HG03521 (cell line): ENCODE measurements at regions not wholly inside any gene's neighbourhood (a gene's known extent, or its start where the extent isn't known, plus 50 kb on each side); places are given as distances from the start of the nearest gene placed in this dataset.

ENCODE experiments used
- ATAC-seq: cut with Tn5 transposase; IDR thresholded peaks from one replicate; pipeline ENCODE4 v1.9.1; 2021; ENCODE audit warnings: mild to moderate bottlenecking, moderate library complexity; ENCODE audit not compliant: unreplicated experiment

DNA sequence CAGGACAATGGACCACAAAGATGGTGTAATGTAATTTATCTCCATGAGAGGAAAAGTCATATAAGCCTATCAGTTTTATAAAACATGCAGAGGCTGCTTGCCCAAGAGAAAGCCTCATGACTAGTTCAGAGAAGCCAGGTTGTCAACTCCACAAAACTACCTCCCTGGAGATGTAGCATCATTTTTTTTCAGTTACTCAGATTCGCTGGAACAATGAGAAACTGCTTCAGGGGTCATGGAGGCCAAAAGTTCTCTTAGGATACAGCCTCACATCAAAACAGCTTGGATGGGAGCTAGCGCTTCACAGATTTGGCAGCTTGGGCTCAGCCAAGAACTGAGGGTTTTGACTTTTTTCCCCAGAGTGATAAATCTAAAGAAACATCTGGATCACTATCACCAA, 263.5 kb downstream of the INSIG2 start:
- ATAC-seq = no peak

DNA sequence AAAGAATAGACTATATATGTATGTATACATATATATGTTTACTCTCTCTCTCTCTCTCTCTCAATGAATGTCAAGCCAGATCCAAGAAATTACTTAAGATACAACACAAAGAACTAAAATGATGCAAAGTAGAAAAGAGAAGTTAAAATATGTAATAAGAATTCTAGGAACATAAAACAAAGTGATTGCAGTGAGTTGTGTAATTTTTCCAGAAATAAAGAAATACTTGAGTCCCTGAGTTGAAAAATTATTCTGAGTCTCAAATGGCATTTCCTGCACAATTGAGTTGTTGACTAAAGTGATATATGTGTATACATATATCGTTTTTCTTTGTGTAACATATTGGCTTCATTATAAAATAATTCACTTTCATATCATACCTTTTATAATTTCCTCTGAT, 262.4 kb downstream of the INSIG2 start:
- no peak for ATAC-seq

DNA sequence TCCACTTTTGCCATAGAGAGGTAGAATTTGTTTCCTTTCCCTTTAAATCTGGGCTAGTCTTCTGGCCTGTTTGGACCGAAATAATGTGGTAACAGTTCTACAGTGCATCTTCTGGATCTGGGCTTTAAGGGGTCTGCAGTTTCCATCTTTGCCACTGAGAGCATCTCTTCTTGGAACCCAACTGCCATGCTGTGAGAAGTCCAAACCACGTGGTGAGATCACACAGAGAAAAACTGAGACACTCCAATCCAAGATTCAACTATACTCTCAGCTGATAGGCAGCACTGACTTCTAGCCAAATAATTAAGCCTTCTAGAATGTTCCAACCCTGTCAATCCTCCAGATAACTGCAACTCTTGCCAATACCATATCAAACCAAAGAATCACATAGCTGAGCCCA, 261.1 kb downstream of the INSIG2 start:
- no peak for ATAC-seq

DNA sequence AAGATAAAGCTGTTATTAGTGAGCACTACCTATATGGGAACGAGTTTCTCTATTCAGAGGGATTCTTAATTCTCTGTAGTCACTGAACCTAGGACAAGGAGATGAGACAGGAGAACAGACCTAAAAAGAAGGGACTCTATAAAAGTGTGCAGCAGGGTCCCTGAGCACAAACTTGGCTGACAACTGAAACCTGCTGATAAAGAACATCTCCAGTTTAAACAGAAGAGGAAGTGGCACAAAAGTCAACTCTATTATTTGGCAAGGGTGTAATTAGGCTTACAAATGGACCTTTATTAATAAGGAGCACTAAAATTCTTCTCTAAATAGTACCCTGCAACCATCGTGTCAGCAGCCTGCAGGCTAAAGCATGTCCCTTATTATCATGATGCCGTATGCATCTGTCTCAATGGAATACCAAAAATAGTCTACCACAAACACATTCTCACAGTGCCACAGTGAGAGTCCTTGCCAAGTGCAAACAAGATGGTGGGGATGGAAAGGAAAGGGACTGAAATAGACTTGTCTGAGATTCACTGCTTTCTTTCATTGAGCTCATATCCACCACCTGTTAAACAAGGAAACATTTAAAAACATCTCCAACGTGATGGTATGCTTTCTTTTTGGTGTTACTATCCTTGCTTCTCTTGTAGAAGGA, 260.2 kb downstream of the INSIG2 start:
- no peak for ATAC-seq

DNA sequence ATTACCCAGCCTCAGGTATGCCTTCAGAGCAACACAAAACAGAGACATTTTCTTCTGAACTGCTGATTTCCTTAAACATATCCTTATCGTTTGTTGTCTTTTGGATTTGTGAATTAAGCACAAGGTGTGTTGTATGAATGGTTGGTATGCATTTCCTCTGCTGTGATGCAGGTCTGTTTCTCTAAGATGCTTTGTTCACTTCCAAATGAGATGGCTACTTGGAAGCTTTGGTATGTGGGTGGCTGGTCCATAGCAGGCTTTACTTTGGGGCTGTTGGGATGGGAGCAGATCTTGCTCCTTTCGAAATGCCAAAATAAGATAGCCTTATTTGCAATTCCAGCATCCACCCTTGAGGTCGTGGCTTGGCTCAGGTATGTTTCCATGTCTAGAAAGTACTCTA, 257.2 kb downstream of the INSIG2 start:
- no peak for ATAC-seq

DNA sequence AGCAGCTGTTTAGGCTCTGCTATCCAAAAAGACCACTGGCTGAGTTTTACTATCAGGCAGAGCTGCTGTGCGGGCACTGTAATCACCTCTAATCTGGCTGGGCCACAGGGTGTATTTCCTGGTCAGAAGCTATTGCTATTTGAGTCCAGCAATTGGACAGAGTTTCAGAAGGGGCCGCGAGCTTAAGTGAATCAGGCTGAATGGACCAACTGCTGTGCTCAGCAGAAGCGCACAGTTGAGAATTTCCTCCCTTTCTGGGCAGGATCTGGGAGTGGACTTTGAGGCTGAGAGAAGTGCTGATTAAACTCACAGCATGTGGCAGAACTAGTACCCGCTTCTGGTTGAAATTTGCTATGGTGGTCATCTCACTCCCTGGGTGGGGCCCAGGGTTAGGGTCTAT, 251.8 kb downstream of the INSIG2 start:
- ATAC-seq = no peak

DNA sequence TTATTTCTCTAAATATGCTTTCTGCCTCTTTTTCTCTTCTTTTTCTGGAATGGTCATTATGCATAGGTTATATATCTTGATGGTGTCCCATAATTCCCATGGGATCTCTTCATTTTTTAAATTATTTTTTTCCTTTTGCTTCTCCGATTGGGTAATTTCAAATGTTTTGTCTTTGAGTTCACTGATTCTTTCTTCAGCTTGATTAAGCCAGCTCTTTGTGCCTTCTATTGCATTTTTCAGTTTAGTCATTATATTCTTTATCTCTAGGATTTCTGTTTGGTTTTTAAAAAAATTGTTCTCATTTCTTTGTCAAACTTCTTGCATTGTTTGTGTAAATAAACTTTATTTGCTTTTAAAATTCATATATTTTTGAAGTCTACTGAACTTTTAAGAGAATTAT, 251.1 kb downstream of the INSIG2 start:
- no peak for ATAC-seq

DNA sequence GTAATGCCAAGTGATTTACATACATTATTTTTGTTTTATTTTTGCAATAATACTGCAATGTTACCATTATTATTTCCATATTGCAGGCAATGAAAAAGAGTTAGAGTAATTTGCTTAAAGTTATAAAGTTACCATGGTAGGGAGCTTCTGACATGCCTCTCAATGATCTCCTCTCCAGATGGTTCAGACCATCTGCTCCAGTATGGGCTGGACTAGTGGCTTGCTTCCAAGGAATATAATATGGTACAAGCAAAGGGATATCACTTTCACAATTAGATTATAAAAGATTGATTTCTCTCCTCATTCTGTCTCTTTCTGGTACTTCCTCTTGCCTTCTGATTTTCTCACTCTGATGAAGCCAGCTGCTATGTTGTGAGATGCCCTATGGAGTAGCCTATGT, 245.4 kb downstream of the INSIG2 start:
- no peak for ATAC-seq

DNA sequence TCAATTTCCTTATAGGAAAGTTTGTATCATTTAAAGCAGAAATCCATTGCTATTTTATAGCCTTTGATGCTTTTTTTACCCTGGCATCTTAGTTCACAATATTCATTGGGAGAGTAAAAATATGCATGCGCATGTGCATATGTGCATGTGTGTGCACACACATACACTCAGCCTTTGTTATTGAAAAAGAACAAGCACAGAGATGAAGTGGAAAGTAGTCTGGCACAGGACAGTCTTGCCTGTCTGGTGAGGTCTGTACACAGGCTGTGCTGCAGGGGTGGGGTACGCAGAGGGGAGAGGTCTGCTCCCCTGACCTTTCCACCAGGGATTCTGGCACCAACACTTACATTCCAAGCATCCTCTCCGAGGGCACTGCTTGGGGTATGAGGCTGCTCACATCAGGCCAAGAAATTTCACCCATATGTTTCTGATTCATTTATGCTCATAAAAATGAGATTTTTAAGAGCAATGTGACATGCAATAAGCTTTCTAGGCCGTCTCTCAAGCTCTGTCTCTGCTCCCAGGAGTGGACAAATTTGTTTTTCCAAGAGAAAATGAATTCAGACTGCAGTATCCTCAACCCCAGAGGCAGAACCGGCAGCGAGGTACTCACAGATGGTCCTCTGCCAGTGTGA, 237.2 kb downstream of the INSIG2 start:
- ATAC-seq = no peak

DNA sequence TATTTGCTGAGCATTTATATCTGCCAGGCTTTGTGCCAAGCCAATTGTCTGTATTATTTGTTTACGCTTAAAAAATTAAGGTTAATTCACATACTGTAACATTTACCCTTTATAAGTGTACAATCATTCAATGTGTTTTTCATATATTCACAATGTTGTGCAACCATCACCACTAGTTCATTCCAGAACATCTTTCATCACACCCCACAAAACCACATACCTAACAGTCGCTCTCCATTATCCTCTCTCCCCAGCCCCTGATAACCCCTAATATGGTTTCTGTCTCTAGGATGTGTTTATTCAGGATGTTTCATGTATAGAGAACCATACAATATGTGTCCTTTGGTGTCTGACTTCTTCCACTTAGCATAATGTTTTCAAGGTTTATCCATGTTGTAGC, 234.1 kb downstream of the INSIG2 start:
- ATAC-seq = no peak

DNA sequence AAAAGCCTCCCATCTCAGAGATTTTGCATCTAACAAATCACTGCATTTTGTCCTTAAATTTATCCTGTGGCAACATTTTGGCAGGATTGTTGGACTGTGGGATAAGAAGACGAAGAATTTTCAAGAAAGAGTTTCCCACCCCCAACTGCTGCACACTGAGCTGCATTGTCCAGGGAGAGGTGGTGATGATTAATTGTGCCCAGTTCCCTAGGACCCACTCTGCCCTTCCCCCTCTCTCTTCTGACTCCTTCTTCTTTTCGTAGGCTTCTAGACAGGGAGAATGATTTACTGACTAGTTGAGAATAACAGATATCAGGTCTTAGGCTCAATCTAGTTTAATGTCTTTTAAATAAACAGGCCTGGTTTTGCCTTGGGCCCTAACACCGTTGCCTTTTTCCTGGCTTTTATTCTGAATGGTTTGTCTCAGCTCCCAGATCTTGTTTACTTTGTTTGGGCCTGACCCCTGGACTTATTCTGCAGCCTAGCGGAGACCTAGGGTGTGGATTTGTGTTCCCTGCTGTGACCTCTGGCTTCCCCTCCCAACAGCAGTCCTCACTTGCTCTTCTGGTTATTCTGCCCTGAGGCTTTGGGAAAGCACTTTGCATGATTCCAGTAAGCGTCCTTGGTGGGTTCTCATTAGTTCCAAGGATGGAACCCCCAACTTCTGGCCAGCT, 233.3 kb downstream of the INSIG2 start:
- no peak for ATAC-seq

DNA sequence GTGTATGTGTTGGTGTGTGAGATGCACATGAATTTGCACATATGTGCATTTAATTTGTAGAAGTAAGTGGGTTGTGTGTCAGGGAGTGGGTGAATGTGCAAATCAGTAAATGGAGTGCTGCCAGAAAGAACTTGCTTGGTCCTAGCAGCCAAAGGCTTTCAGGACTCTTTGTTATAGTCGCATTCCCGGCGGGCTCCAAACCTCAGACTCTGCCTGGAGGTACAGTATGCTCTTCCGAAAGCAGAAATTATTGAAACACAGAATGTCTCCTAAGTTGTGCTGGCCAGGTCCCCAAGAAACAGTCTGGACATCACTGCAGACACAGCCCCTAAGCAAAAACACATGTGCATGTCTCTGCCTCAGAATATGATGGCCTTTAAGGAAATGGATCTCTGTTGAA, 232.4 kb downstream of the INSIG2 start:
- no peak for ATAC-seq

DNA sequence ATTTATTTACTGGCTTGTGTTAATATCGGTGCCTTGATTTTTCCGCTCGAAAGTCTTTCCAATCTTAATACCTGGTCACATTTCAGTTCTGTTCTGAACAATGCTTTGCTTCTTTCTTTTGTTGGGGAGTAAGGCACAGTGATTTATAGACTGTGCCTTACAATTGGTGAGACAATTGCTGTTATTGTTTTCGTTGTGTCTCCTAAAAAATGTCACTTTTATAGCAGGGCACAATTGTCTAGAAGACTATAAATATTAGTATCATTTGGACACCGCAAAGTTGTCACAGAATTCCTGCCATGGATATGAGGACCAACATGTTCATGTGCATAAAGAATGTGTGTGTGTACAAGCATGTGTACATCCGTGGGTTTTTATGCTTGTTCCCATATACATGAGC, 231.9 kb downstream of the INSIG2 start:
- no peak for ATAC-seq

DNA sequence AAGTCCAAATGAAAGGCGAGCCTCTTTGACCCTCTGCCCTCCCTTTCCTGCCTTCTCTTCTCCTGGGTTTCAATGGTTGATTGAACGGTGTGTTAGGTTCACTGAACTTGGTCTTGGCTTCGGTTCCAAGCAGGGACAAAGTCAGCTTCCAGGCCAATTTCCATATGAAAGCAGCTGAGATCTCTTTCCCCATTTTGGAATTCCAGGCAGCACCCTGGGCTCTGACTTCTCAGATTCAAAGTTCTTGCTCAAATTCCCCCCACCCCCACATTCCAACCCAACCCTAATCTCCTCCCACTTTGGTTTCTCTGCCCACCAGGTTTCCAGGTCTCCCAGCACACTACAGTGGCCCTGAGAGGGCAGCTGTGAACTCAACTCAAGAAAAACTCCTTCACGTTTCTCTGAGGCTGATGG, 231.0 kb downstream of the INSIG2 start:
- no peak for ATAC-seq

DNA sequence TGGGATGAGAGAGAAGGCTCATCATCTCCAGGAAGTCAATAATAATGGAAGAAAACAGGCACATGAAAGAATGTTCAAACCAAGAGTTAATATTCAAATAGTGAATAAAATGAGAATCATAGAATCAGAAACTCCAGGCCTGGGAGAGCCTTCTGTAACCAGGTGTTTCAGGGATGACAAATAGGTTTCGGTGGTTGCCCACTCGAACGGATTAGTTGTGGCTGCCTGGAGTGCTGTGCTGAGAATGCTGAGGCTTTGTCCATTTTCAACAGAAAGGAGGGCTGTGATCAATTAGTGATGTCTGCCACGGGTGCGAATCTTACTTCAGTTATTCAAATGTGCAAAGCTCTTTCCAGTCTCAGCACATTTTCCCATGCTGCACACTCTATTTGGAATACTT, 227.3 kb downstream of the INSIG2 start:
- ATAC-seq = no peak

DNA sequence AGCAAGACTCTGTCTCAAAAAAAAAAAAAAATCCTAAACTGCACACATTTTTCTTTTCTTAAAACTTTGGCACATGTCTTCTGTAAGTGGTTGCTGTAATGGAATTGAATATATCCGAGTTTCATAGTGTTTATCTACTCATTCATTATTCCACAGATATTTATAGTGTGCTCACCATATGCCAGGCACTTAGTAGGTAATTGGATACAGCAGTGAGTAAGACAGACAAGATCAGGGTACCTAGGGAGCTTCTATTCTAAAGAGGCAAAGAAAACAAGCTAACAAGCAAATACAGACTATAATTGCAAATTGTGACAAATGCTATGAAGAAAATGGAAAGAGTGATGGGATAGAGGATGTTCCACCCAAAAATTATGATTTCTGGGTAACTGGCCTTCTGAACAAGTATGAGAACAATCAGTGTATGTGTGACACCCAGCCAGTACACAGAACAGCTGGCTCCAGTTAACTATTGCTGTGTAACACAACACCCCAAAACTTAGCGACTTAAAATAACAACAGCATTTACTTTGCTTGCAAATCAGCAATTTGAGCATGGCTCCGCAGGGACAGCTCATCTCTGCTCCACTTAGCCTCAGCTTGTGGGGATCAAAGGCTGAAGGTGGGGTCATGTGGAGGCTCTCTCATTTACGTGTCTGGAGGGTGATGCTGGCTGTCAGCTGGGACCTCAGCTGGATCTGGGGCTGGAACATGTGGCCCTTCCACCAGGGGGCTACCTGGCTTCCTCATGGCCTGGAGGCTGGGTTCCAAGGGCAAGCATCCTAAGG, 224.9 kb downstream of the INSIG2 start:
- ATAC-seq = no peak

DNA sequence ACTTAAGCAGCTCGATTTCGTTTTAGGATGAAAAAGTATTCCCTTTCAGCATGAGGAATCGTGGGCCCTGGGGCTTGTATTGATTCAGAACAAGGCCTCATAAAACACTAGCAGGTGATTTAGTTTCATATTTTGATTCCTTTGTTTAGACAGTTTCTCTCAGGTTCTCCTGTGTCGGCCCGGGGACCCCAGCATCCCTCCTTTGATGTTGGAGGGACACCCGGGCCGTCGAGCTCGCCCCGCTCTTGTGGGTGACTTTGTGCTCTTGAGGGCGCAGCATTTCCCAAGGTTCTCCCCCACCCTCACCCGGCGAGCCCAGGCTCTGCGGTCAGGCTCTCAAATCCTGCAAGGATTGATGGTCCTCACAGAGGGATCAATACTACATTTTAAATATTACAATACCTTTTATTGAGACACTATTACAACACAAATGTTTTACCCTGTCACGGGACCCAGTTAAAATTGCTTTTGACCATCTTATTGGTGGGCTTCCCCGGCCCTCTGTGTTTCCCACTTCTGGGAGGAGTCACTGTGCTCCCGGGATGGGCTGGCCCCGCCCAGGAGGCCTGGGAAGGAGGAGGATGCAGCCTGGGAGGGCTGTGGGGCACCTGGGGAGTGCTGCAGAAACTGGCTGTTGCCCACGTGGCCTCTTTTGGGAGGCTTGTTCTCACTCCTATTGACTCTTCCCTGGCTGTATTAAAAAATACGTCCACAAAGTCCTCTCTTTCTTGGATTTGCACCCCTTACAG, 222.6 kb downstream of the INSIG2 start:
- peak; percentile 5 for ATAC-seq

DNA sequence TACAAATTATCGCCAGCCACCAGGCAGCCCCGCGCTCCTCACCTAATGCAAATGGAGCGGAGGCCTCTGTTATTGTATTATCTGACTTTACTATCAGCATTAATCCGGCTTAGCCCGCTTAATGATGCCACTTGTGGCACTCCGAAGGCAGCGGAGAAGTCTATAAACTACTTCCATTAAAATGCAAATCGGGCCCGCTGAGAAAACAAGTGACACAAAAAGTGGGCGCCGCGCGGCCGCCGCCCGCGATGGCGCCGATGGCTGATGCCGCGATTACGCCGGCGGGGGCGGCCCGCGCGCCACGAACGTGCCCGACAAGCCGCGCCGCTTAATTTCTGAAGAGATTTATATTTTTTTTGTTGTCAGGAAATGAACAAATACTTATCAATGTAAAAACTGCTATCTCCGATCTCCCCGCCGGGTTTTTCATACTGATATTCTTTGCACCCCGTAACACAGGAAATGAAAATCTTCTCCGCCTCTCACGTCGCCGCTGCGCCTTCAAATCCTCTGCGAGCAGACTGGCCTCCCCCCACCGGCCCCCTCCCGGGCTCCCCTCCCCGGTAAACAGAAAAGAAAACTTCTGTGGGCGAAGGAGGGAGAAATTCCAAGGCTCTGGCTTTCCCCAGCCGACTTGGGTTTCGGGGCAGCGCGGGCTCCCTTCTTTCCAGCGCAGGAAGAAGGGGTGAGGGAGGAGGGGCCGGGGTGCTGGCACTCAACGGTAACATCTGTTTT, 221.8 kb downstream of the INSIG2 start:
- peak; percentile 71 for ATAC-seq

DNA sequence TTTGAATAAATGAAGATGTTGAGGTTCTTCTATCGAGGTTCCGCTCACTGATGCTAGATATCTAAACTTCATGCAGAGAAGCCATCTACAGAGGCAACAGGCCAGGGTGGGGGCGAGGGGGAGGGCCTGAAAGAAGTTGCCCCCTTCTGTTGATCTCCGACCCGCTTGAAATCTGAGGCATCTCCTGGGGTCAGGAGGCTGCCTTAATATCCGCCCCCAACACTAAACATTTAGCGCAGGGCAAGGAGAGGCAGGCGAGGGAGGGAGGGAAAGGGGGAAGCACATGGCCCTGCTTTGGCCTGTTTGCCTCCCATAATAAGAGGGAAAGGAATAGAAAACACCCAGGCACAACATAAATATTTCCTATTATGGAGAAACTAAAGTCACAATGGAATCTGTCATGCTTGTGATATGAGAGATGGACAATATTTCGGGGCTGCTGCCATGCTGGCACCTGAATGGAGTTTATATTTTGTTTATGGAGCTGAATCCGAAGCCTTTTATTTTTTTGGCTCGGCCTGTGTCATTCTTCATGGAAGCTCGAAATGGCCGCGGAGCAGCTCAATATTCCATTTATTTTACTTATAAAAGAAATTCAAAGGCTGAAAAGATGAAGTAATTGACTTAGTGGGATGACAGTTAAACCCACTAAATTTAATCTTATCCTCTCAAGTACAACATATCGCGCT, 221.1 kb downstream of the INSIG2 start:
- ATAC-seq = no peak

DNA sequence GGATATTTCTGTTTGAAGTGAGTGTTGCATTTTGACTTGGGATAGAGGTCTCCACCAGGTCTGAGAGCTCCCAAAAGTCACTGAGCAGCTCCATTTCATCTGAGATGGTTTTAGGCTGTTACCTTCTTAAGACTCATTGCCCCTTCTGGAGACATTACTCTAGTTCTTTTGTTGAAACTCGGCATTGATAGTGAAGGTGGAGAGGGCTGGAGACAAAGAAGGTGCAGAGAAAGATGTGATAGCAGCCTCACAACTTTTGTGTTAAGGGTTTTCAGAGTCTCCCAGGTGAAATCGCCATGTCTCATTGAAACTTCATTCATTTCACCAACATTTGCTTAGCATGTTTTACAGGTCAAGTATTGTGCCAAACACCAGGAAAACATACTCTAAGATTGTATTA, 219.6 kb downstream of the INSIG2 start:
- no peak for ATAC-seq
